ENCODE measurements at regions not wholly inside any gene's neighbourhood (a gene's known extent, or its start where the extent isn't known, plus 50 kb on each side); places are given as distances from the start of the nearest gene placed in this dataset.

DNA sequence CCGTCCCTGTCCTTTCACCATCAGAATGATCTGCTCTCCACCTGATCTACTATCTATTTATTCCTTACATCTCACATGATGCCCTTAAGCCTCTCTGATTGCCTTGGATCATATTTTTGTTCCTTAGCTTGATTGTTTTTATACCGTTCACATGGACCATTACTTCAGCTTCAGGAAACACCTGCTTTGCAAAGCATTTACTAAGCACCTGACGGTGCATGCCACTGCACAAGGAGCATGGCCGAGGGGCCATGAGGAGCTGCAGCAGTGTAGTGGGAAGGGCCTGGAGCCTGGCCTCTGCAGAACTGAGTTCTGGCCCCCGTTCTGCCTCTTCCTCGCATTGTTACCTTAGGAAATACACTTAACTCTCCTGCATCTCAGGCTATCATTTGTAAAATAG is 124.1 kb upstream of the NDUFV2 start (continued):
- TF ChIP-seq, protein P1, sequence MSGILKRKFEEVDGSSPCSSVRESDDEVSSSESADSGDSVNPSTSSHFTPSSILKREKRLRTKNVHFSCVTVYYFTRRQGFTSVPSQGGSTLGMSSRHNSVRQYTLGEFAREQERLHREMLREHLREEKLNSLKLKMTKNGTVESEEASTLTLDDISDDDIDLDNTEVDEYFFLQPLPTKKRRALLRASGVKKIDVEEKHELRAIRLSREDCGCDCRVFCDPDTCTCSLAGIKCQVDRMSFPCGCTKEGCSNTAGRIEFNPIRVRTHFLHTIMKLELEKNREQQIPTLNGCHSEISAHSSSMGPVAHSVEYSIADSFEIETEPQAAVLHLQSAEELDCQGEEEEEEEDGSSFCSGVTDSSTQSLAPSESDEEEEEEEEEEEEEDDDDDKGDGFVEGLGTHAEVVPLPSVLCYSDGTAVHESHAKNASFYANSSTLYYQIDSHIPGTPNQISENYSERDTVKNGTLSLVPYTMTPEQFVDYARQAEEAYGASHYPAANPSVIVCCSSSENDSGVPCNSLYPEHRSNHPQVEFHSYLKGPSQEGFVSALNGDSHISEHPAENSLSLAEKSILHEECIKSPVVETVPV (CRISPR knock-in tag; IDR thresholded peaks at IDR 0.05), result no peak
- TF ChIP-seq, protein P2, sequence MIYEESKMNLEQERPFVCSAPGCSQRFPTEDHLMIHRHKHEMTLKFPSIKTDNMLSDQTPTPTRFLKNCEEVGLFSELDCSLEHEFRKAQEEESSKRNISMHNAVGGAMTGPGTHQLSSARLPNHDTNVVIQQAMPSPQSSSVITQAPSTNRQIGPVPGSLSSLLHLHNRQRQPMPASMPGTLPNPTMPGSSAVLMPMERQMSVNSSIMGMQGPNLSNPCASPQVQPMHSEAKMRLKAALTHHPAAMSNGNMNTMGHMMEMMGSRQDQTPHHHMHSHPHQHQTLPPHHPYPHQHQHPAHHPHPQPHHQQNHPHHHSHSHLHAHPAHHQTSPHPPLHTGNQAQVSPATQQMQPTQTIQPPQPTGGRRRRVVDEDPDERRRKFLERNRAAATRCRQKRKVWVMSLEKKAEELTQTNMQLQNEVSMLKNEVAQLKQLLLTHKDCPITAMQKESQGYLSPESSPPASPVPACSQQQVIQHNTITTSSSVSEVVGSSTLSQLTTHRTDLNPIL (CRISPR knock-in tag; IDR thresholded peaks at IDR 0.05; ENCODE audit: low read depth), result no peak
- TF ChIP-seq PPARA (CRISPR knock-in tag; IDR thresholded peaks at IDR 0.05; ENCODE audit: borderline replicate concordance) (no peak), SNAI2 (CRISPR knock-in tag; IDR thresholded peaks at IDR 0.05) (no peak)

DNA sequence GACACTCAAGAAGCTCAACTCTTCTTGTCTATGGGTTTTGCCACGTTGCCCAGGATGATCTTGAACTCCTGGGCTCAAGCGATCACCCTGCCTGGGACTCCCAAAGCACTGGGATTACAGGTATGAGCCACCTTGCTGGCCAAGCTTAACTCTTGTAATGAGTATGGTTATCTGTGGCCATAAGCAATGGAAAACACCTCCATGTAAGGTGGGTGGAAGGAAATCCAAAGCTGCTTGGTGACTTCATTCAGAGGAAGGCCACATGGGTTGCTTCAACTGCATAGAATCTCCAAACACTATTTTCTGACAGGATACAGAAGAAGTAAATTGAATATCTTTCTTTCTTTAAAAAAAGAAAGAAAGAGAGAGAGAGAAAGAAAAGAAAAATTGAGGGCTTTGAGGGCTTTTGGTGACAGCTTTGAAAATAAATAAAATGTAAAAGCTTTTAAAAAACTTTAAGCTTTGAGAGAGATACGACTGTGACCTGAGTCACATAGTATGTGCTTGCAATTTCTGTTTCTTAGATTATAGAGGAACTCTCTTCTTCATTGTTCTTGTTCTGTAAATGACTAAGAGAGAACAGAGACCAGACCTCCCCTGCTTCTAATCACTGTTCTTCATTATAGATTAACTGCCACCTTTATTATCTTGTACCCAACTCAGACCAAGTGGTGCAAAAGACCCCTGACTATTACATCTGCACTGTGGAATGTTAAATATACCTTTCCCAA is 123.1 kb upstream of the NDUFV2 start:
- ATAC-seq, result no peak
- TF ChIP-seq ZFP3 (CRISPR knock-in tag; IDR thresholded peaks at IDR 0.05) (no peak), ARNTL (CRISPR knock-in tag; IDR thresholded peaks at IDR 0.05; ENCODE audit: borderline replicate concordance, low read depth) (no peak), ZC3H10 (CRISPR knock-in tag; IDR thresholded peaks at IDR 0.05) (no peak), TOX (CRISPR knock-in tag; IDR thresholded peaks at IDR 0.05; ENCODE audit: borderline replicate concordance) (no peak), GLIS3 (CRISPR knock-in tag; IDR thresholded peaks at IDR 0.05) (no peak), ISL1 (CRISPR knock-in tag; IDR thresholded peaks at IDR 0.05) (no peak), OSR1 (CRISPR knock-in tag; IDR thresholded peaks at IDR 0.05) (no peak), ZNF70 (CRISPR knock-in tag; IDR thresholded peaks at IDR 0.05) (no peak)
- TF ChIP-seq, protein P2 (CRISPR knock-in tag; IDR thresholded peaks at IDR 0.05; ENCODE audit: low read depth), result no peak
- TF ChIP-seq, protein P1 (CRISPR knock-in tag; IDR thresholded peaks at IDR 0.05), result no peak
- TF ChIP-seq, protein P3, sequence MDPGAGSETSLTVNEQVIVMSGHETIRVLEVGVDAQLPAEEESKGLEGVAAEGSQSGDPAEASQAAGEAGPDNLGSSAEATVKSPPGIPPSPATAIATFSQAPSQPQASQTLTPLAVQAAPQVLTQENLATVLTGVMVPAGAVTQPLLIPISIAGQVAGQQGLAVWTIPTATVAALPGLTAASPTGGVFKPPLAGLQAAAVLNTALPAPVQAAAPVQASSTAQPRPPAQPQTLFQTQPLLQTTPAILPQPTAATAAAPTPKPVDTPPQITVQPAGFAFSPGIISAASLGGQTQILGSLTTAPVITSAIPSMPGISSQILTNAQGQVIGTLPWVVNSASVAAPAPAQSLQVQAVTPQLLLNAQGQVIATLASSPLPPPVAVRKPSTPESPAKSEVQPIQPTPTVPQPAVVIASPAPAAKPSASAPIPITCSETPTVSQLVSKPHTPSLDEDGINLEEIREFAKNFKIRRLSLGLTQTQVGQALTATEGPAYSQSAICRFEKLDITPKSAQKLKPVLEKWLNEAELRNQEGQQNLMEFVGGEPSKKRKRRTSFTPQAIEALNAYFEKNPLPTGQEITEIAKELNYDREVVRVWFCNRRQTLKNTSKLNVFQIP (CRISPR knock-in tag; IDR thresholded peaks at IDR 0.05; ENCODE audit: borderline replicate concordance, low read depth), result no peak

GRCh38 chr18:8980496-8980895 is 122.0 kb upstream of the NDUFV2 start:
- no peak for ATAC-seq
- TF ChIP-seq, protein P4, sequence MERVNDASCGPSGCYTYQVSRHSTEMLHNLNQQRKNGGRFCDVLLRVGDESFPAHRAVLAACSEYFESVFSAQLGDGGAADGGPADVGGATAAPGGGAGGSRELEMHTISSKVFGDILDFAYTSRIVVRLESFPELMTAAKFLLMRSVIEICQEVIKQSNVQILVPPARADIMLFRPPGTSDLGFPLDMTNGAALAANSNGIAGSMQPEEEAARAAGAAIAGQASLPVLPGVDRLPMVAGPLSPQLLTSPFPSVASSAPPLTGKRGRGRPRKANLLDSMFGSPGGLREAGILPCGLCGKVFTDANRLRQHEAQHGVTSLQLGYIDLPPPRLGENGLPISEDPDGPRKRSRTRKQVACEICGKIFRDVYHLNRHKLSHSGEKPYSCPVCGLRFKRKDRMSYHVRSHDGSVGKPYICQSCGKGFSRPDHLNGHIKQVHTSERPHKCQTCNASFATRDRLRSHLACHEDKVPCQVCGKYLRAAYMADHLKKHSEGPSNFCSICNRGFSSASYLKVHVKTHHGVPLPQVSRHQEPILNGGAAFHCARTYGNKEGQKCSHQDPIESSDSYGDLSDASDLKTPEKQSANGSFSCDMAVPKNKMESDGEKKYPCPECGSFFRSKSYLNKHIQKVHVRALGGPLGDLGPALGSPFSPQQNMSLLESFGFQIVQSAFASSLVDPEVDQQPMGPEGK (CRISPR knock-in tag; IDR thresholded peaks at IDR 0.05; ENCODE audit: borderline replicate concordance), result no peak
- no peak for TF ChIP-seq ZNF565 (CRISPR knock-in tag; conservative IDR thresholded peaks at IDR 0.05; ENCODE audit: low read depth)
- TF ChIP-seq TCF4 (CRISPR knock-in tag; IDR thresholded peaks at IDR 0.05; ENCODE audit: borderline replicate concordance), result no peak
- no peak for TF ChIP-seq SNAI2 (CRISPR knock-in tag; IDR thresholded peaks at IDR 0.05)
- TF ChIP-seq, protein P3 (CRISPR knock-in tag; IDR thresholded peaks at IDR 0.05; ENCODE audit: borderline replicate concordance, low read depth), result no peak
- no peak for TF ChIP-seq OSR1 (CRISPR knock-in tag; IDR thresholded peaks at IDR 0.05)

Data from SK-N-SH treated with all-trans-retinoic acid at 6 μM for 48 hours (cell line).